Neural cell (in vitro differentiated cells): ENCODE measurements at regions not wholly inside any gene's neighbourhood (a gene's known extent, or its start where the extent isn't known, plus 50 kb on each side); places are given as distances from the start of the nearest gene placed in this dataset.

Experiments
- MXI1 ChIP-seq: fragments of 450-650 bp; conservative IDR thresholded peaks from 2 replicates; pipeline ENCODE4 v1.6.1; 2014; ENCODE audit warnings: antibody characterized with exemption, mild to moderate bottlenecking; ENCODE audit not compliant: poor library complexity, severe bottlenecking
- POLR2AphosphoS5 ChIP-seq: IDR thresholded peaks from 2 replicates; pipeline ENCODE4 v1.6.1; 2012
- TF ChIP-seq, protein P1 (sequence below): fragments of 450-650 bp; IDR thresholded peaks from 2 replicates; pipeline ENCODE4 v1.5.1; 2014; ENCODE audit warnings: antibody characterized with exemption, mild to moderate bottlenecking, moderate library complexity; ENCODE audit not compliant: poor library complexity, severe bottlenecking

DNA sequence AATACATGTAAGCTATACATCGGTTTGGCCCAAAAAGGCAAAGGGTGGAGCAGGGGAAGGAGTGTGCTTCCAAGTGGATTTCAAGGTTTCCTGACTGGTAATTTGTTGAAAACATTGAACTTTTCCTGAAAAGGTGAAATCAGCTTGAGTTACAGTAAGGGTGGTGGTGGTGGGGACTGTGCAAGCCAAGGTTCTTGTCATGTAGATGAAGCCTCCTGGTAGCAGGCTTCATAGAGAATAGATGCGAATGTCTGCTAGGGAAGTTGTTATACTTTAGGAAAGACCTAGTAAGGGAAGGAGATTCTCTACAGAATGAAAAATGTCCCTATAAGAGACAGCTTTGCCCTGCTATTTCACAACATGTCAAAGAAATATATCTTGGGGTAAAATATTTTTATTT is 528.2 kb upstream of the CBLB start:
- TF ChIP-seq POLR2AphosphoS5 (no peak), MXI1 (no peak)
- TF ChIP-seq, protein P1, sequence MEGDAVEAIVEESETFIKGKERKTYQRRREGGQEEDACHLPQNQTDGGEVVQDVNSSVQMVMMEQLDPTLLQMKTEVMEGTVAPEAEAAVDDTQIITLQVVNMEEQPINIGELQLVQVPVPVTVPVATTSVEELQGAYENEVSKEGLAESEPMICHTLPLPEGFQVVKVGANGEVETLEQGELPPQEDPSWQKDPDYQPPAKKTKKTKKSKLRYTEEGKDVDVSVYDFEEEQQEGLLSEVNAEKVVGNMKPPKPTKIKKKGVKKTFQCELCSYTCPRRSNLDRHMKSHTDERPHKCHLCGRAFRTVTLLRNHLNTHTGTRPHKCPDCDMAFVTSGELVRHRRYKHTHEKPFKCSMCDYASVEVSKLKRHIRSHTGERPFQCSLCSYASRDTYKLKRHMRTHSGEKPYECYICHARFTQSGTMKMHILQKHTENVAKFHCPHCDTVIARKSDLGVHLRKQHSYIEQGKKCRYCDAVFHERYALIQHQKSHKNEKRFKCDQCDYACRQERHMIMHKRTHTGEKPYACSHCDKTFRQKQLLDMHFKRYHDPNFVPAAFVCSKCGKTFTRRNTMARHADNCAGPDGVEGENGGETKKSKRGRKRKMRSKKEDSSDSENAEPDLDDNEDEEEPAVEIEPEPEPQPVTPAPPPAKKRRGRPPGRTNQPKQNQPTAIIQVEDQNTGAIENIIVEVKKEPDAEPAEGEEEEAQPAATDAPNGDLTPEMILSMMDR: no peak
